ENCODE measurements at regions not wholly inside any gene's neighbourhood (a gene's known extent, or its start where the extent isn't known, plus 50 kb on each side); places are given as distances from the start of the nearest gene placed in this dataset.

DNA sequence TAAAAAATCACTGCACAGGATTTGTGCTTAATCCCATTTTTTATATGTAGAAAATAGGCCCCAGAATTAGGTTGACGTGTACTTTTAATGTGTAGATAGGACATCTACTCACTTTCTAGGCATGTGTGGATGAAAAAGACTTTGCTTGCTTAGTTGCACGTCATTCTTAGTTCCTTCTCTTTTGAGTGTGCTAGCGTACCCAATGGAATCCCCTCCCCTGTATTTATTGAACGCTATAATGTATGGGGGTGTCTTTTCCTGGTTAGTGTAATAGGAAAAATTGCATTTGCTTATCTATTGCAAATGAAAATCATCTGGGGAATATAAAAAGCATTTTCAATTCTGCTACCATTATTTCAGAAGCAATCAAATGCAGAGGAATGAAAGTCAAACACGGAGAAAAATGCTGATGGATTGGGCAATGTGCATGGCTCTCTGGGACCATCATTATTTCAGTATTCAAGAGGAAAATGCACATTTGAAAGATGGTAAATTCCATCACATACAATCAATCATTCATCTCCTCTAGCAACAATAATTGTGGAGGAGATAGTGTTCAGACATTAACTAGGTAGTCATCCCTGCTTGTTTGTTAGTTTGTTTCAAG lies 277.0 kb upstream of the B3GALT2 start (continued):
- TF ChIP-seq, protein P1, sequence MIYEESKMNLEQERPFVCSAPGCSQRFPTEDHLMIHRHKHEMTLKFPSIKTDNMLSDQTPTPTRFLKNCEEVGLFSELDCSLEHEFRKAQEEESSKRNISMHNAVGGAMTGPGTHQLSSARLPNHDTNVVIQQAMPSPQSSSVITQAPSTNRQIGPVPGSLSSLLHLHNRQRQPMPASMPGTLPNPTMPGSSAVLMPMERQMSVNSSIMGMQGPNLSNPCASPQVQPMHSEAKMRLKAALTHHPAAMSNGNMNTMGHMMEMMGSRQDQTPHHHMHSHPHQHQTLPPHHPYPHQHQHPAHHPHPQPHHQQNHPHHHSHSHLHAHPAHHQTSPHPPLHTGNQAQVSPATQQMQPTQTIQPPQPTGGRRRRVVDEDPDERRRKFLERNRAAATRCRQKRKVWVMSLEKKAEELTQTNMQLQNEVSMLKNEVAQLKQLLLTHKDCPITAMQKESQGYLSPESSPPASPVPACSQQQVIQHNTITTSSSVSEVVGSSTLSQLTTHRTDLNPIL (CRISPR knock-in tag; IDR thresholded peaks at IDR 0.05; ENCODE audit: low read depth): no peak
- TF ChIP-seq ZNF70 (CRISPR knock-in tag; IDR thresholded peaks at IDR 0.05) (no peak), CSDC2 (CRISPR knock-in tag; IDR thresholded peaks at IDR 0.05) (no peak), ZNF8 (CRISPR knock-in tag; IDR thresholded peaks at IDR 0.05) (no peak), OSR1 (CRISPR knock-in tag; IDR thresholded peaks at IDR 0.05) (no peak), SNAI2 (CRISPR knock-in tag; IDR thresholded peaks at IDR 0.05) (no peak), ZNF565 (CRISPR knock-in tag; conservative IDR thresholded peaks at IDR 0.05; ENCODE audit: low read depth) (no peak), ISL1 (CRISPR knock-in tag; IDR thresholded peaks at IDR 0.05) (no peak), TOX (CRISPR knock-in tag; IDR thresholded peaks at IDR 0.05; ENCODE audit: borderline replicate concordance) (no peak), CSRNP3 (CRISPR knock-in tag; IDR thresholded peaks at IDR 0.05) (no peak)
- TF ChIP-seq, protein P2, sequence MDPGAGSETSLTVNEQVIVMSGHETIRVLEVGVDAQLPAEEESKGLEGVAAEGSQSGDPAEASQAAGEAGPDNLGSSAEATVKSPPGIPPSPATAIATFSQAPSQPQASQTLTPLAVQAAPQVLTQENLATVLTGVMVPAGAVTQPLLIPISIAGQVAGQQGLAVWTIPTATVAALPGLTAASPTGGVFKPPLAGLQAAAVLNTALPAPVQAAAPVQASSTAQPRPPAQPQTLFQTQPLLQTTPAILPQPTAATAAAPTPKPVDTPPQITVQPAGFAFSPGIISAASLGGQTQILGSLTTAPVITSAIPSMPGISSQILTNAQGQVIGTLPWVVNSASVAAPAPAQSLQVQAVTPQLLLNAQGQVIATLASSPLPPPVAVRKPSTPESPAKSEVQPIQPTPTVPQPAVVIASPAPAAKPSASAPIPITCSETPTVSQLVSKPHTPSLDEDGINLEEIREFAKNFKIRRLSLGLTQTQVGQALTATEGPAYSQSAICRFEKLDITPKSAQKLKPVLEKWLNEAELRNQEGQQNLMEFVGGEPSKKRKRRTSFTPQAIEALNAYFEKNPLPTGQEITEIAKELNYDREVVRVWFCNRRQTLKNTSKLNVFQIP (CRISPR knock-in tag; IDR thresholded peaks at IDR 0.05; ENCODE audit: borderline replicate concordance, low read depth): no peak

DNA sequence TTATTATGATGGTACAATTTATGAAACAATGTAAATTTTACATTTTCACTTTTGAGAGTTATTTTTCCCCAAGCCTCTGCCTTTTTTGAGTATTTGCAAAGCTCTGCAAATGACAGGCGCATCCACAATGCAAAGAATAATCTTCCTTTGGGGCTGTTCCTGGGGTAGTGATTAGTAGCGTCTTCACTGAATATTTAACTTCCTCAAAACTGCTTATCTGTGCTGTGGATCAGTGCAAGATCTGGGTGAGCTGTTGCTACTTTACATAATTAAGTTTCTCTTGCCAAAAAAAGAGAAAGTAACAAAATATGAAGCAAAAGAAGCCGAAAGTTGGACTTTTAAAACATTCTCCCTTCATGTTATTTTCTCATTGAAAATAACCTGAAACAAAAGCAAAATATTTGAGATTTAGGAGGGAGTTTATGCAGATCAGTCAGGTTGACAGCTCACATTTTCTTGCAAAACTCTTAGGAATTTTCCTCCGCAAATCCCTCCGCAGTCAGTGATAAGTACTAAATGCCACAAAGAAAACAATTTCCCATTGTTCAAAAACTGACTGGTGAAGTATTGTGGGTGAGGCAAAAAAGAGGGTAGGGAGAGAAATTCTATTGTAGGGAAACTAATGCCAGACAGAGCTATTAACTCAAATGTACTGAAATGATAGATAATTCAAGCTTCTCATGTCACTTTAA lies 276.4 kb upstream of the B3GALT2 start:
- peak; percentile 60 for ATAC-seq

DNA sequence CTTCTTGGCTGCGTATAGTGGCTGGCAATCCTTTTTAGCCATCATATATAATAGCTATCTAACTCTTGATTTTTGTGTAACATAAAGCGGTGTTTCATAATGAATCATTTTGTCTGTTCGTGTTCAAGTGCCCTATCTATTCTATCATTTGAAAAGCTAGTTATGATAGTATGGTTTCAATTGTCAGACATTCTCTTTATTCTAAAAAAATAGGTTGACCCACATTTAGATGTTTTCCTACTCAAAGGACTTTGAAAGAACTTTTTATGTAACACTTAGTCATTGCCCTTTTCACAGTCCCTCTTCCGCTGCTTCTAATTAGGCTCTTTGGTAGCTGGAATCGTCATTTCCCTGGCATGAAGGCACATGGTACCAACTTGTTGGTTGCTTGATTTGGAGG lies 272.2 kb upstream of the B3GALT2 start:
- no peak for TF ChIP-seq CSRNP3 (CRISPR knock-in tag; IDR thresholded peaks at IDR 0.05)
- TF ChIP-seq ZNF8 (CRISPR knock-in tag; IDR thresholded peaks at IDR 0.05): no peak
- TF ChIP-seq GLIS3 (CRISPR knock-in tag; IDR thresholded peaks at IDR 0.05): no peak
- no peak for TF ChIP-seq ZNF70 (CRISPR knock-in tag; IDR thresholded peaks at IDR 0.05)
- ATAC-seq: no peak

More for the DNA sequence above, 276.4 kb upstream of the B3GALT2 start:
- TF ChIP-seq TOX (CRISPR knock-in tag; IDR thresholded peaks at IDR 0.05; ENCODE audit: borderline replicate concordance) (no peak), ZFP3 (CRISPR knock-in tag; IDR thresholded peaks at IDR 0.05) (no peak)

GRCh38 chr1:193457676-193458075 lies 271.3 kb upstream of the B3GALT2 start:
- TF ChIP-seq ISL1 (CRISPR knock-in tag; IDR thresholded peaks at IDR 0.05) (no peak), ESRRG (CRISPR knock-in tag; IDR thresholded peaks at IDR 0.05) (no peak), SNAI2 (CRISPR knock-in tag; IDR thresholded peaks at IDR 0.05) (no peak), BACH2 (CRISPR knock-in tag; IDR thresholded peaks at IDR 0.05; ENCODE audit: borderline replicate concordance) (no peak), CSDC2 (CRISPR knock-in tag; IDR thresholded peaks at IDR 0.05) (no peak), ARNTL (CRISPR knock-in tag; IDR thresholded peaks at IDR 0.05; ENCODE audit: borderline replicate concordance, low read depth) (no peak), PATZ1 (CRISPR knock-in tag; IDR thresholded peaks at IDR 0.05; ENCODE audit: borderline replicate concordance) (no peak), ZFP30 (CRISPR knock-in tag; IDR thresholded peaks at IDR 0.05) (no peak)
- TF ChIP-seq, protein P1 (CRISPR knock-in tag; IDR thresholded peaks at IDR 0.05; ENCODE audit: low read depth): no peak
- ATAC-seq: peak; percentile 67
